SK-N-SH treated with all-trans-retinoic acid at 6 μM for 48 hours (cell line): ENCODE measurements at regions not wholly inside any gene's neighbourhood (a gene's known extent, or its start where the extent isn't known, plus 50 kb on each side); places are given as distances from the start of the nearest gene placed in this dataset.

Experiments
- ARNTL ChIP-seq: fragments of 450-650 bp; formaldehyde crosslinking; IDR thresholded peaks from 2 replicates; pipeline ENCODE4 v1.5.0; 2020; ENCODE audit warnings: low read depth, mild to moderate bottlenecking, moderate library complexity, borderline replicate concordance
- CREB5 ChIP-seq: fragments of 250-450 bp; sonication (Bioruptor Pico); IDR thresholded peaks from 2 replicates; pipeline ENCODE4 v1.5.1; 2020; ENCODE audit warnings: low read depth, mild to moderate bottlenecking, moderate library complexity
- ESRRG ChIP-seq: fragments of 250-450 bp; sonication (Bioruptor Pico); IDR thresholded peaks from 2 replicates; pipeline ENCODE4 v1.6.1; 2021; ENCODE audit warnings: mild to moderate bottlenecking
- PPARA ChIP-seq: fragments of 250-450 bp; sonication (Bioruptor Pico); IDR thresholded peaks from 2 replicates; pipeline ENCODE4 v1.5.0; 2020; ENCODE audit warnings: mild to moderate bottlenecking, borderline replicate concordance
- RARB ChIP-seq: fragments of 250-450 bp; sonication (Bioruptor Pico); IDR thresholded peaks from 2 replicates; pipeline ENCODE4 v1.8.0; 2021; ENCODE audit warnings: mild to moderate bottlenecking, moderate library complexity
- TCF4 ChIP-seq: fragments of 250-450 bp; sonication (Bioruptor Pico); IDR thresholded peaks from 2 replicates; pipeline ENCODE4 v1.8.0; 2021; ENCODE audit warnings: mild to moderate bottlenecking, moderate library complexity, borderline replicate concordance
- ZFP3 ChIP-seq: fragments of 250-450 bp; sonication (Bioruptor Pico); IDR thresholded peaks from 2 replicates; pipeline ENCODE4 v1.5.0; 2020; ENCODE audit warnings: mild to moderate bottlenecking, moderate library complexity
- ZNF70 ChIP-seq: fragments of 450-650 bp; formaldehyde crosslinking; IDR thresholded peaks from 2 replicates; pipeline ENCODE4 v1.5.0; 2020; ENCODE audit warnings: mild to moderate bottlenecking, moderate library complexity
- TF ChIP-seq, protein P1 (sequence below): fragments of 250-450 bp; sonication (Bioruptor Pico); IDR thresholded peaks from 2 replicates; pipeline ENCODE4 v1.5.0; 2020; ENCODE audit warnings: mild to moderate bottlenecking, moderate library complexity
- TF ChIP-seq, protein P2 (sequence below): fragments of 250-450 bp; sonication (Bioruptor Pico); IDR thresholded peaks from 2 replicates; pipeline ENCODE4 v1.8.0; 2020; ENCODE audit warnings: mild to moderate bottlenecking, moderate library complexity, borderline replicate concordance

GRCh38 chr3:31422237-31422636 is 110.5 kb upstream of the STT3B start:
- TF ChIP-seq ARNTL (no peak), ZFP3 (CRISPR knock-in tag) (no peak), CREB5 (CRISPR knock-in tag) (no peak), RARB (CRISPR knock-in tag) (no peak), ESRRG (CRISPR knock-in tag) (no peak), TCF4 (no peak), ZNF70 (CRISPR knock-in tag) (no peak), PPARA (CRISPR knock-in tag) (no peak)
- TF ChIP-seq, protein P1, sequence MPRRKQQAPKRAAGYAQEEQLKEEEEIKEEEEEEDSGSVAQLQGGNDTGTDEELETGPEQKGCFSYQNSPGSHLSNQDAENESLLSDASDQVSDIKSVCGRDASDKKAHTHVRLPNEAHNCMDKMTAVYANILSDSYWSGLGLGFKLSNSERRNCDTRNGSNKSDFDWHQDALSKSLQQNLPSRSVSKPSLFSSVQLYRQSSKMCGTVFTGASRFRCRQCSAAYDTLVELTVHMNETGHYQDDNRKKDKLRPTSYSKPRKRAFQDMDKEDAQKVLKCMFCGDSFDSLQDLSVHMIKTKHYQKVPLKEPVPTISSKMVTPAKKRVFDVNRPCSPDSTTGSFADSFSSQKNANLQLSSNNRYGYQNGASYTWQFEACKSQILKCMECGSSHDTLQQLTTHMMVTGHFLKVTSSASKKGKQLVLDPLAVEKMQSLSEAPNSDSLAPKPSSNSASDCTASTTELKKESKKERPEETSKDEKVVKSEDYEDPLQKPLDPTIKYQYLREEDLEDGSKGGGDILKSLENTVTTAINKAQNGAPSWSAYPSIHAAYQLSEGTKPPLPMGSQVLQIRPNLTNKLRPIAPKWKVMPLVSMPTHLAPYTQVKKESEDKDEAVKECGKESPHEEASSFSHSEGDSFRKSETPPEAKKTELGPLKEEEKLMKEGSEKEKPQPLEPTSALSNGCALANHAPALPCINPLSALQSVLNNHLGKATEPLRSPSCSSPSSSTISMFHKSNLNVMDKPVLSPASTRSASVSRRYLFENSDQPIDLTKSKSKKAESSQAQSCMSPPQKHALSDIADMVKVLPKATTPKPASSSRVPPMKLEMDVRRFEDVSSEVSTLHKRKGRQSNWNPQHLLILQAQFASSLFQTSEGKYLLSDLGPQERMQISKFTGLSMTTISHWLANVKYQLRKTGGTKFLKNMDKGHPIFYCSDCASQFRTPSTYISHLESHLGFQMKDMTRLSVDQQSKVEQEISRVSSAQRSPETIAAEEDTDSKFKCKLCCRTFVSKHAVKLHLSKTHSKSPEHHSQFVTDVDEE: no peak
- TF ChIP-seq, protein P2, sequence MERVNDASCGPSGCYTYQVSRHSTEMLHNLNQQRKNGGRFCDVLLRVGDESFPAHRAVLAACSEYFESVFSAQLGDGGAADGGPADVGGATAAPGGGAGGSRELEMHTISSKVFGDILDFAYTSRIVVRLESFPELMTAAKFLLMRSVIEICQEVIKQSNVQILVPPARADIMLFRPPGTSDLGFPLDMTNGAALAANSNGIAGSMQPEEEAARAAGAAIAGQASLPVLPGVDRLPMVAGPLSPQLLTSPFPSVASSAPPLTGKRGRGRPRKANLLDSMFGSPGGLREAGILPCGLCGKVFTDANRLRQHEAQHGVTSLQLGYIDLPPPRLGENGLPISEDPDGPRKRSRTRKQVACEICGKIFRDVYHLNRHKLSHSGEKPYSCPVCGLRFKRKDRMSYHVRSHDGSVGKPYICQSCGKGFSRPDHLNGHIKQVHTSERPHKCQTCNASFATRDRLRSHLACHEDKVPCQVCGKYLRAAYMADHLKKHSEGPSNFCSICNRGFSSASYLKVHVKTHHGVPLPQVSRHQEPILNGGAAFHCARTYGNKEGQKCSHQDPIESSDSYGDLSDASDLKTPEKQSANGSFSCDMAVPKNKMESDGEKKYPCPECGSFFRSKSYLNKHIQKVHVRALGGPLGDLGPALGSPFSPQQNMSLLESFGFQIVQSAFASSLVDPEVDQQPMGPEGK (CRISPR knock-in tag): no peak
